ENCODE measurements at regions not wholly inside any gene's neighbourhood (a gene's known extent, or its start where the extent isn't known, plus 50 kb on each side); places are given as distances from the start of the nearest gene placed in this dataset.
"Not testable (repeated sequence)": the region's sequence is repeated elsewhere in the genome, so short reads cannot be mapped to it uniquely, and the experiment has no call there.

DNA sequence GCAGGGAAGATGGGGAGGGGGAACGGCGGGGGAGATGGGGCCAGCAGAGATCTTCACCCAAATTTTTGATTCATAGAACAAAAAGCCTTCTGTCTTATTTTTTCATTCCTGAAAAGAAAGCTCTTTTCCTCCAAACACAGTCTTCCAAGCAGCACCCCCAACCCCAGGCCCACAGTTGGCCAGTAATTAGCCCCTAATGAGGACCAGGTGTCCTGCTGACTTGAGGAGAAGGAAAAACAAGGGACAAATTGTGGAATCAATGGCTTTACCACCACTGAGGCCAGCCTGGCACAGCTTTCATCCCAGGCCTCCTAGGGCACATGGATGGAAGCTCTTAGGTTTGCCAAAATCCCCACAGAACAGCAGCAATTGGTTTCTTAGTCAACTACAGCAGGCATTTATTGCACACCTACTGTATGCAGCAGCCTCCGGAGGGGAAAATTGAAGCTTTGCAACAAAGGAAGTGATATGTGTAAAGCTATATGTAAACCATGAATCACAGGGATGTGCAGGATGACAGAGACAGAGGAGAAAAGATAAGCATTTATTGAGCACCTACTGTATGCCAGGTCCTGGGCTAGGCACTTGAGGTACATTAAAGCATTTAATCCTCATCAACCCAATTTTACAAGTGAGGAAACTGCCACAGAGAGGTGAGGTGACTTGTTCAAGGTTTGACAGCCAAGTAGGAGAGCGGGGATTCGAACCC, 199.5 kb downstream of the TBC1D2B start:
- DNase-seq (ENCODE audit: low spot score): no peak

DNA sequence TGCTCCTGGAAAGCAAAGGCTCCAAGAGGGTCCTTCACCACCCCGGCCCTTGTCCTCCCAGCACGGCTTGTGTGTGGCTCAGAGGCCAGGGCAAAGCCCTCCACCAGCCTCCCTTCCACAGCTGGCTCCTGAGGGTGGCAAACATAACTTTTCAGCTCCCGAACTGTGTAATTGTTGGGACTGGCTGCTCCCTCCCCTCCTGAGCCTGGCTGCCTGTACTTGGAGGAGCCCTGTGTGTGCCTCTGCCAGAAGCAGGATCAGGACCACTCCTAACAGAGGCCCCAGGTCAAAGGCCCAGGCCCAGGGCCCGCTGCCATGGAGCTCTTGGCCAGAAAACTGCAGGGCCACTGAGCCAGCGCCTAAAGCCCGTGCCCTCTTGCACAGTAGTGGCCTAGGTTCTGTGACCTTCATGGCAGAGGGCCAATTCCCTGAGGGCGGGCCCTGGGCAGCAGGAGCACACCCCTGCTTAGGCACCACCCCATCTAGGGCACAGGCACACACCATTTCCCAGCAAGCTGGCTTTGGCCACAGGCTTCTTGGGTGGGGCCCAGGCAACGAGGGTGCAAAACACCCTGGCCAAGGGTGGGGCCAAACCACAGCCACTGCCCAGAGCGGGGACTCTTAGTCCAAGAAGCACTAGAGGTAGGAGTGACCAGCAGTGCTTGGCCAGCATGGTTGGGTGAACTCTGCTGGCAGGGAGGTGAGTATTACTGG, 201.2 kb downstream of the TBC1D2B start:
- not testable (repeated sequence) for DNase-seq (ENCODE audit: low spot score)

DNA sequence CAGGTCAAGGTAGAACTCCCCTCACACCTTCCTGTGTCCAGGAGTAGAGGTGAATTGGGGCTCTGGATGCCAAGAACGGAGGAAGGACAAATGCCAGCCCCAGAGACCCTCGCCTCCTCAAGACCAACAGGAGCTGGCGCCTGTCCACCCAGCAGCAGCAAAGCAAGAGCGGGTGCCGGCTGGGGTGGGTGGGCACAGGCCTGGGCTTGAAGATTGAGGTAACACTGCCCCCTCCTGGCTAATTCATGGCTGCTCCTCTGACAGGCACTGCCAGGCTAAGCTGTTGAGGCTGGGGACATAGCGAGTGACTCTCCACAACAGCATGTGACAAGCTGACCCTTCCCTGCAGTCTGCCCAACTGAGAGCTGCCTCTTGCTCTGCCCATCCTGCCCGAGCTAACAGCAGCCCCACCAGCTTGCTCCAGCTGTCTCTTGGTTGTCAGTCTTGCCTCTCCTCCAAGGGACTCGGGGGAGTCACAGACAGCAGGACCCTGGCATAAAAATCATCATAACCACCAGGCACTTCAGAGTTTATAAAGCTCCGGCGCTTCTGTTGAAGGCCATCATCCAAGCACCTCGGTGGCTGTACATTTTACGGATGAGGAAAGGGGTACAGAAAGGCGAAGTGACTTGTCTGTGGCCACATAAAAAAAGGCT, 202.3 kb downstream of the TBC1D2B start:
- peak; percentile 80 for DNase-seq (ENCODE audit: low spot score)

DNA sequence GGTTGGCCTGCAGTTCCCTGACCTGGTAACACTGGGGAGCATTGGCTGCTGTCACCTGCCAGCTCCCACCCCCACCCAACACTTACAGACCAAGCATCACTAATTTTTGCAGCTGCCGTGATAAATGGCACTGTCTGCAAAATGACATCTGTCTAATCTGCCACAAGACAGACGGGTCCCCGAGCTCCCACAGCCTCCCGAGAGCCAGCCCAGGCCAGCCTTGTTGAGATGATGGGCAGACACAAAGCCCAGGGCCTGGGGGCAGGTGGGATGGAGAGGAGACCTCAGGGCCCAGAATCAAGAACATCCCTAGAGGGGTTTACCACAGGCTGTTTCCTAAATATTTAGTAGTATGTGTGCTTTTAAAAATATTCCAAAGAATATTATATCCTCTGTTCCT, 203.4 kb downstream of the TBC1D2B start:
- DNase-seq (ENCODE audit: low spot score): no peak

DNA sequence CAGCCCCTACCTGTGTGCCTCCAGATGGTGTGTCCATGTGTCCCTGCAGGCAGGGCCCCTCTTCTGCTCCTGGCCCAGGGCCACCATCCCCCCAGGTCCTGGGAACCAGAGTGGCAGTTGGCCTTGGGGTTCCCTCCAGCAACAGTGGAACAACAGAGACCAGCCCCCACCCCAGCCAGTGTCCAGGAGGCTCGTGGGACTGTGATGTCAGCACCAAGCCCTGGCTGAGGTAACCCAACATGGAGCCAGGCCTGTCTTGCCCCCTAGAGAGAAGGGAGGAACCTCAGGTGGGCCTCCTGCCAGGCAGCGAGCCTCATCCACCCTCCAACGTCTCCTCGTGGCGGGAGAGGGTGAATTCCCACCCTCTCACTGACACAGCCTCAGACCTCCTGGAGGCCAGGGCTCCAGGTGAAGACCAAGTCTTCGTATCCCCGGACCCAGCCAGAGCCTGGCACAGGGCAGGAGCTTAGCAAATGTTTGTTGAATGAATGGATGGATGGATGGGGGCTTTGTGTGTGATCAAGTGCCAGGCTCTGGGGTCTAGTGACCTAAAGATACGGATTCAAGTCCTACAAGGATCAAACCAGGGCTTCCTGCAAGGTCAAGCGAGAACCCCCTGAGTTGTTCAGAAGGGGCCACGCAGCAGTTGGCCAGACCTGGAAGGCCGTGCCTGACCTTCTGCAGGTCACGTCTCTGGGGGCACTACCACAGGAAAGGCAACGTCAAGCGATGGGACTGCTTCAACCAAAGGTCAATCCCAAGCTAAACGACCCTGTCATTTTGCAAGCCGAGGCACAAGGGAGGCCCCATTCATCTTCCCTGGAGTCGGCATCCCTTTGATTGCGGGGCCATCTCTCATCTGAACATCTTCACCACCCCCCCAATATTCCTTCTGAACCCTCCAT, 204.7 kb downstream of the TBC1D2B start:
- not testable (repeated sequence) for DNase-seq (ENCODE audit: low spot score)

DNA sequence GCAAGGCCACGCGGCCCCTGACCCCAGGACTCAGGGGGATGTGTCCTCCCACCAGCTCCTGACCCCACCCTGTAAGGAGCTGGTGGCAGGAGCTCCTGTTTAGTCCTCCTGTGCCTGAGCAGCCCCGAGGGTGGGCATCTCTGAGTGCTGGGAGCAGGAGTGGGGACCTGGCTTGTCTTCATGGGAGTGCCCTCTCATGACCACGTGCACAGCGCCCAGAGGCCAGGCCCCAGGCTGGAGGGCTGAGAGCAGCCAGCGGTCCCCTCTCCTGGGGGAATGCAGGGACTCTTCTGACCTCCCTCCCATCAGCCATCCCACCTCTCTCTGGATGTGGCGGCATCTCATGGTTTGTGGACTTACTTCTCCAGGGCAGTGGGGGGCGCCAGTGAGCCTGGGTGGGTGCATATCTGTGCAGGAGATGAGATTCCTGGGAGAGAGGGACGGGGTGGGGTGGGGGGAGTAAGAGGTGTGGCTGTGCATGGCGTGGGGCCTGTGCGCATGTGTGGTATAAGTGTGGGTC, 205.6 kb downstream of the TBC1D2B start:
- DNase-seq (ENCODE audit: low spot score): no peak

DNA sequence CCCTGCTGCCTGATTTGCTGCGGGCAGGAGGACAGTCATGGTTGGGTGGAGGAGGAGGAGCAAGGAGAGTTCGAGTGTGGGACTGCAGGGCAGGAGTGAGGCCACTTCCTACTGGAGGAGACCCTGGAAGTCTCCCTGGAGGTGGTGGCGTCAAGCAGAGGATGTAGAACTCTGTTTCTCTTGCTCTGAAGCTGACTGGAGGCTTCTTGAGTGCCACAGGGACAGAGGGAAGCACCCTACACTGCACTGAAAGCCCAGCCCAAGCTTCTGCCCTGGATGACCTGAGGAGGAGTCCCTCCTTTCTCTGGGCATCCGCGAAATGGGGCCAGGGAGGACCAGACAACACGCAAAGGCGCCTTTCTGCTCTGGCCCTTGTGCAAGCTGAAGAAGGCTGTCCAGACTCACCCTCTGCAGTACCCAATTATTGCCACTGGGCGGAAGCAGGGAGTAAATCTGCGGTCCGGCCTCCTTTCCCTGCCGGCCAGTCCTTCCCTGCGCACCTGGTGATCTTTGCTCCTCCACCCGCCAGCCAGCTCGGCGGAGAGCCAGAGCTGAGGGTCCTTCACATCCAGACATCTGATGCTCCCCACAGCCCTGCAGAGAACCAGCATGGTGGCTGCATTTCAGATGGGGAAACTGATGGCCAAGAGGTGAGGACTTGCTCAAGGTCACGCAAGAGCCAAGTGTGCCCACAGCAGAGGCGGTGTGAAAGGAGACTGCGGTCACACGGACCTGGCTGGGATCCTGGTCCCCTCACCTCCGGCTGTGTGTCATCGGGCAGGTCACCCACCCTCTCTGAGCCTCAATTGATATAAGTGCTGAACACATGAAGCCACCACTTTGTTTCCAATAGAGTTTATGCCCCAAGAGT, 207.1 kb downstream of the TBC1D2B start:
- peak; percentile 81 for DNase-seq (ENCODE audit: low spot score)

DNA sequence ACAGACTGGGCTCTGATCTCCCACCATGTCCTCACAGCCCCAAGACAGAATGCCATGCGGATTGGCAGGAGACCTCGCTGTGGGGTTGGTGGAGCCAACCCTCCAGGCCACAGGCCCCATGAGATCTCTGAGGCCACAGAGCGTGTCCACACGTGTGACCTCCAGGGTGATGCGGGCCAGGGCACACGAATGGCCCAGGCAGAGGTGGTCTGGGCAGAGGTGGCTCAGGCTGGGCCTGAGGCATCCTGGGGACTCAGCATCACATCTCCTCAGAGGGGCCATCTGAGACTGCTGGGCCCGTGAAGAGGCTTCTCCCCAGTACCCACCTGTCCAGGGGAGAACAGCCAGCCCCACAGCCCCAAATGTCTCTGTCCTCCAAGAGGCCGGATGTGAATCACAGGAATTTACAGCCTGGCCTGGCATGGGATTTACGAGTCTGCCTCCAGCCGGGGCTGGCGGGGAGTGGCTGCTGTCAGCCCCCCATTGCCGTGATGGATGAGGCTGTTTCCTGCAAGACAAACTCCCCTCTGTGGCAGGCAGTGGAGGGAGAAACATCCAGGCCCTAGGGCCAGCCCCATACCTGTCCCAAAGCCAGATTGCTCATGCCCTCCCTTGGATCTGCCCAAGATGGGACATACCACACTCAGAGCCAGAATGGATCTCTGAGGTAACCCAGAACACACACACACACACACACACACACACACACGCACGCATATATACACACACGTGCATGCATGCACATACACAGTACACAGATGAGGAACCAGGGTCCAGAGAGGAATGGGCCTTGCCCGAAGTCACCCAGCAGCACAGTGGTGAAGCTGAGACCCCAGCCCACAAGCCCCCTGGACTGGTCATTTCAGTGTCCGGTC, 208.3 kb downstream of the TBC1D2B start:
- DNase-seq (ENCODE audit: low spot score): no peak

DNA sequence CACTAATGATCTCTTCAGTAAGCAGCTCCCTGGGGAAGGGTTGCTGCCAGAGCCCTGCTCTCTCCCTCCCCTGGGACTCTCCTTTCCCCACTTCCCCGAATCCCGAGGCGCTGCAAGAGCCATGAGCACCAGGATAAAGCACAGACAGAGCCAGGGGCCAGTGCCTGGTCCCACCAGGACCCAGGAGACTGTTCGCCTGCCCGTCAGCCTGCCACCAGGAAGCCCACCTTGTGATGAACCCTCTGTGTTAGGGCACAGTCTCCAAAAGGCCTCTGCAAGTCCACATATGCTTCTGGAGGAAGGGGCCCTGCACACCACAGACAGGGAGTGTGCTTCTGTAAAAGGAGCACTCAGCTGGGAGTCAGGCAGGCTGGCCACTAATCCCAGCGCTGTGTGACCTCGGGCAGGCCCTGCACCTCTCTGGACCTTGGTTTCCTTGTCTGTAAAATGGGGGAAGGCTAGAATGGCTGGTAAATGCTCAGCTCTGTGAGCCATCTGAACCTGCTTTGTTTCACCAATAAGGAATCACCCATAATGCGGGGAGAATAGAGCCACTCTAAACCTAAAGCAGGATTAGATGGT, 209.4 kb downstream of the TBC1D2B start:
- not testable (repeated sequence) for DNase-seq (ENCODE audit: low spot score)

DNA sequence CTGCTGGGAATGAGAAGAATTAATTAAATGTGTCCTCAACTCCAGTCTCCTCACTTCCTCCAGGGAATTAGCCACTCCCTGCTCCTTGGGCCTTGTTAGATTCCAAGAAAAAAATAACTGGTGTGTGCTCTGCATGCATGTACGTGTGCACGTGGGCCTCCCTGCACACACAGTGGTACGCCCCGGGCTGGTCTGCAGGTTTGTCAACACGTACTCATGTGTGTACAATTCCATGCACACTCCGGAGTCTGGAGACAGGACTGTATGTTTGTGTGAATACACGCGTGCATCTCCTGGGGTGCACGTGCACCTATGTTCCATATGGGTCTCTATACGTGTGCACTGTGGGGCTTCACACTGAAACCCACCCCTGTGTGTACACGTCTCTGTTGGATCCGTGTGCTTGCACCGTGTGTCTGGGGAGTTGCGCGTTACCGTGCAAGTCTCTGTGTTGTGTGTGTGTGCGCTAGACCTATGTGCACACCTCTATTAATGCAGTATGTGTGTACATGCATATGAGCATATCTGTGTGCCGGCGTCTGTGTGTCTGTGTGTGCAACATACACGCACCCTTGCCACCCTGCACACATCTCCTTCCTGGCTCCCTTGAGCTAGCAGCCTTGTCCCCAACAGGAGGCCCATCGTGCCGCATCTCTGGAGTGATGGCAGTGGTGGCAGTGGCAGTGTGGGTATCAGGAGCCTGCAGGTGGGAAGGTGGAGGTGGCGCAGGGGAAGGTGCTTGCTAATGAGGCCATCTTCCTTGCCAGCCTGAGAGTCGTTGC, 210.1 kb downstream of the TBC1D2B start:
- no peak for DNase-seq (ENCODE audit: low spot score)

DNA sequence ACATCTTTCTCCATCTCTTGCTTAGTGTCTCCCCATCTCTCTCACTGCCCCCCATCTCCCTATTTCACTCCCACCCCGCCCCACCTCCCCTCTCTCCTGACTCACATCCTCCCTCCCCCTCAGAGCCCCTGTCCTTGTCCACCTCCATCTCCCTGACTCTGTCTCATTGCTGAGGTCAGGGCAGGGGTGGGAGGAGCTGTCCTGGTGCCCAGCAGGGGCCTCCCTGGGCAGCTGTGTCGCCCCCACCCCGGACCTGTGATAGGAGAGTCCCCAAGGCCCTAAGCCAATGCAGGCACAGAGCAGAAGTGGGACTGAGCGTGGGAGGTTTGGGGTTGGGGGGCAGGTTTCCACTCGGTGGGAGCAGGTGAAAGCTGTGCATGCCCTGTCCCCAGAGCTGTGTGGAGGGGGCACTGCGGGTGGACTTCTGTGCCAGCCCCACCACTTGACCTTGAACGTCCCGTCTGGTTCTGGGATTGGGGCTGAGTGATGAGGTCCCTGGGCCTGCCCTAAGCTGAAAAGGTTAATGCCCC, 210.8 kb downstream of the TBC1D2B start:
- no peak for DNase-seq (ENCODE audit: low spot score)

DNA sequence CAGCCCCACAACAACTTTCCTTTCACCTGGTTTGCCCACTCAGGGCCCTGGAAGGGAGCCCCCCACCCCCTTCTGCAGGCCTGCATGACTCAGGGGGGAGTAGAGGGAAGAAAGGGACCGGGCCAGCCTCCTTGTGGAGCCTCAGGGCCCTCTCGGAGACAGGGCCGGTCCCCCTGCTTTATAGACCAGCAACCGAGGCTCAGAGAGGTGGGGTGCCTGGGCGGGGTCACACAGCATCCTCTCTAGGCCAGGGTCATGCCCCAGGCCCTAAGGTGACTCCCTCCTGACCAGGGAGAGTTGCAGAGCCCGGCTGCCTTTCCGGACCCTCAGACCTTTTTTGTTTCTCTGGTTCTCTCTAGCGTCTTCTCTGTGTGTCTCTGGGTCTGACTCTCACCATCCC, 211.3 kb downstream of the TBC1D2B start:
- DNase-seq (ENCODE audit: low spot score): no peak

DNA sequence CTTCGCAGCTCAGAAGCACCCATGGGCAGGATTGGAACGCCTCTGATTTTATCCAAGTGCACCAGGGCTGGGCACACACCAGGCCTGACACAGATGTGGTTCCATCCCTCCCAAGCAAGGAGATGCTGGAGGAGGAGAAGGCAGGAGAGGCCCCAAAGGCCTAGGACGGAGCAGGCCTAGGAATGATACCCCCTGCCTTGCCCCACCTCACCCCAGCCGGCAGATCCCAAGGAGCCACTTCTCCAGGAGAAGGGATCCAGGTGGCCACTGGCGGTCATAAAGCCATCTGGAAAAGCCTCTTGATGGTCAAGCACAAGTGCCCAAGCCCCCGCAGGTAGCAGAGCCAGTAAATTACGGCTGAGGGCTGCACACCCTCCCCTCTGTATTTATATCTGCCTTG, 211.8 kb downstream of the TBC1D2B start:
- no peak for DNase-seq (ENCODE audit: low spot score)

DNA sequence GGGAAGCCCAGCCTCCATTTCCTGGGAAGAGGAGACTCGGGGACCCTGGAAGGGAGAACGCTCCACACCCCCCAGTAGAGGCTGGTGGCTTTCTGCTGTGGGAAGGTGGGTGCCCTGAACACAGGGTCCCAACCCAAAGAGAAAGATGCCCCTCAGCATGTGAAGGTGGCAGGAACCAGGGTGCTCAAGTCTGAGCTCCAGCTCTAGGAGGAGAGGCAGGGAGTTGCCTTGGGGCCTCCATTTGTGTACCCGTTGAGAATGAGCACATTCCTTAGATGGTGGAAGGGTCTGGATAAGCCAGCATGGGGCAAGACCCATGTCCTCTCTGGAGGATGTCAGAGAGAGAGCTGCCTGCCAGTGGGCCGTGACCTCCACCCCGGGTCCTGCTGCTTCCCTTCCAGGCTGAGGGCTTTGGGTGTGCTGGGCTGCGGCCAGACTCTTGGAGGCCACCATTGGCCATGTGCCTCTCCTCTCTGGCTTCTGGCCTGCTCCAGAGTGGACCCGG, 212.4 kb downstream of the TBC1D2B start:
- DNase-seq (ENCODE audit: low spot score): no peak

DNA sequence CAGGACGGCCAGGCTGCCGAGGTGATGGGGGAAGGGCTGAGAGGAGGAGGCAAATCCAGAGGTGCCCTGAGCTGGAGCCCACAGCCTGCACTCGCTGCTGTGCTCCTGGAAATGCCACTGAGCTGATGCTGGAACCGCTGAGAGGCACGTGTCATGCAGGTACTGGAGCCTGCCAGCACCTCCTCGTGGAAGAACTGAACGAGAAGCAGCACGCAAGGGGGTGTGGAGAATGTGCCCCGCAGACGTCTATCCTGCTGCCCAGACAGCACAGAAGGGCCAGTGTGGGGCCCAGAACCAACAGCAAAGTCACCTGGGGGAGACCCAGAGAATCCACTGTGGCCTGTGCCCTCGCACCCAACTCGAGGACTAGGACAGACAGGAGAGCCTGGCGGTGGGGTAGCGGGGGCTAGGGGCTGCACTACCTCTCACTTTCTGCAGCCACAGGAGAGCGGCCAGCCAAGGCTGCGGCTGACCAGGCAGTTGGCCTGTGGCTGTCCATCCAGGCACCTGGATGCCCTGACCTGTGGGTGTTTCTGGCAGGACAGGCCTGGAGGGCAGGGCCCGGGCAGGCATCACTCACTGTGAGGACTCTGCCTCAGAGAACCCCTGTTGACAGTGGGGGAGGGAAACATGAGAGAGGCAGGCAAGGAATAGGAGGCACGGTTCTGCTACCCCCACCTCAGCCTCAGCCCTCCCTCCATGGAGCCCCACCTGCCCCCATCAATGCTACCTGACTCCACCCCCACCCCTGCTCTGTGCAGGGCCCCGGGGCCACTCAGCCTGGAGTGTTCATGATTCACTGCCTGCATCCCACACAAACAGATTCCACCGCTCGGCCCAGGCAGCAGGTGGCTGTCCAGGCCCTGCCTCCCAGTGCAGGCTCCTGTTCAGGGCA, 213.1 kb downstream of the TBC1D2B start:
- DNase-seq (ENCODE audit: low spot score): no peak

DNA sequence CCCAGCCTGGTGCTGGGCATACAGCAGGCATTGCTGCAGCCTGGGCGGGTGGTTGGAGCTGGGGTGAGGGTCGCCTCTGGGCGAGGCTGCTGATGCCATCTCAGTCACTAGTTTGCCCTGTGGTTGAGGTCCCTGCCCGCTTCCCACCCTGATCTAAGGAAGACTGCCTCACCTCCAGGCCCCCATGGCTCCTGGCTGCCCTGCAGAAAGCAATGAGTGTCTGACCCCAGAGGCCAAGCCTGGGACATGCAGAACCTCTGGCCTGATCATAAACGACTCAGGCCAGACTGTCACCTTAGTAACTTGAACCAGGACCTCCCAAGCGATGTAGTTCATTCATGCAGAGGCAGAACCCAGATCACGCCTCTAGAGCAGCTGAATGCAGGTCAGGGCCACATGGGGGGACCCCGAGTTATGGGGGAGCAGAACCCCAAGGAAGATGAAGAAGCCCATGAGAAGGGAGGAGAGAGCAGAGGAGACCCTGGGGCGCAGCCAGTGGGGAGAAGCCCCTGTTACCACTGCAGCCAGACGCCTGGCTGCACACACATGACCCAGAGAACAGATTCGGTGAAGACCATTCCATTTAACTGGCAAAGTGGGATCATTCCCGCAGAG, 213.9 kb downstream of the TBC1D2B start:
- DNase-seq (ENCODE audit: low spot score): no peak

DNA sequence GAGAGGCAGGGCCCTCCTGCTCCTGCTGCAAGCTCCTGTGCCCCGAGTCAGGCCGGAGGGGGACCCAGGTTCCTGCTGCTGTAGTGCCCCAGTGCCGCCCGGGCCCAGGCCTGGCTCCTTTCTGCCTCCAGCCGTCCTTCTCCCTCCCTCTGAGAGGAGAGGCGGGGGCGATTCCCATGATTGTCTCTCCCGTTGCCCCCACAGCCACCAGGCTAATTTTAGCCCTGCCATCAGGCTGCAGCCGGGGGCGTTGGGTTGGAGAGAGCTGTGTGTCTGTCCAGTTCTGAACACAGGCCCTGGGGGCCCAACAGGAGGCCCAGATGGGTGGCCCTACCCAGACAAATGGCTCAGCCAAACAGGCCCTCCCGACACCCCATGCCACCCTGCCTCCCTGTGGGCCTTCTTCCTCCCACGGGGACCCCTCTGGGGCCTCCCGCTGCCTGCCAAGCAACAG, 214.8 kb downstream of the TBC1D2B start:
- no peak for DNase-seq (ENCODE audit: low spot score)
